Sigmoid colon (tissue), 6 donors: ENCODE measurements at regions not wholly inside any gene's neighbourhood (a gene's known extent, or its start where the extent isn't known, plus 50 kb on each side); places are given as distances from the start of the nearest gene placed in this dataset.

Experiments
- DNase-seq: peaks from one replicate; pipeline ENCODE4 v3.0.0-alpha.2; 2019
- H3K27ac ChIP-seq, 4 donors: fragments of 200-600 bp; sonication (generic); one replicate each; pipeline ENCODE4 v1.5.1; 2016 to 2019; ENCODE audit warnings: mild to moderate bottlenecking in 1 of 4
- H3K27me3 ChIP-seq, 3 donors: fragments of 200-600 bp; sonication (generic); one replicate each; pipeline ENCODE4 v1.5.1; 2019; ENCODE audit warnings: mild to moderate bottlenecking in 1 of 3
- H3K36me3 ChIP-seq, 4 donors: fragments of 200-600 bp; sonication (generic); one replicate each; pipeline ENCODE4 v1.5.1; 2016 to 2019
- H3K4me1 ChIP-seq, 4 donors: fragments of 200-600 bp; sonication (generic); one replicate each; pipeline ENCODE4 v1.5.1; 2017 to 2019
- H3K4me3 ChIP-seq, 4 donors: fragments of 200-600 bp; sonication (generic); one replicate each; pipeline ENCODE4 v1.5.1; 2017 to 2019; ENCODE audit warnings: mild to moderate bottlenecking in 2 of 4, moderate library complexity in 1 of 4
- H3K9me3 ChIP-seq, 4 donors: fragments of 200-600 bp in 3 of 4; sonication (generic) in 3 of 4; one replicate each; pipeline versions ENCODE4 v1.5.1 to v1.6.1; 2013 to 2019
- CTCF ChIP-seq, 4 experiments: fragments of 450-650 bp in 3 of 4; fragments of 200-600 bp in 1 of 4; IDR thresholded peaks; one replicate each; pipeline ENCODE4 v1.5.1; 2016 to 2019; ENCODE audit warnings: antibody characterized with exemption in 4 of 4, mild to moderate bottlenecking in 3 of 4, moderate library complexity in 2 of 4
- EP300 ChIP-seq, 4 donors: sonication (generic); formaldehyde crosslinking; IDR thresholded peaks; one replicate each; pipeline ENCODE4 v1.6.1; 2017; ENCODE audit warnings: antibody characterized with exemption in 4 of 4
- POLR2A ChIP-seq, 2 donors: fragments of 450-650 bp; IDR thresholded peaks; one replicate each; pipeline ENCODE4 v1.6.1; 2016; ENCODE audit warnings: antibody characterized with exemption in 2 of 2, mild to moderate bottlenecking in 2 of 2, moderate library complexity in 2 of 2
- POLR2AphosphoS5 ChIP-seq, 4 donors: sonication (generic); formaldehyde crosslinking; IDR thresholded peaks; one replicate each; pipeline ENCODE4 v1.6.1; 2017; ENCODE audit warnings: antibody characterized with exemption in 4 of 4
- WGBS, 2 donors: extraction: QIAGEN DNeasy Blood & Tissue Kit; methylation state at CpG; one replicate each; pipeline ENCODE4 v1.1.7; 2013; 5-methylcytosine and 5-hydroxymethylcytosine counted together
- intact Hi-C: fragments of 100-400 bp; cut with DNase I; formaldehyde crosslinking; loops from one replicate; pipeline ENCODE4 v1.15.1; 2023
- donor health status: healthy with polysubstance abuse.
- donor health status: healthy.

DNA sequence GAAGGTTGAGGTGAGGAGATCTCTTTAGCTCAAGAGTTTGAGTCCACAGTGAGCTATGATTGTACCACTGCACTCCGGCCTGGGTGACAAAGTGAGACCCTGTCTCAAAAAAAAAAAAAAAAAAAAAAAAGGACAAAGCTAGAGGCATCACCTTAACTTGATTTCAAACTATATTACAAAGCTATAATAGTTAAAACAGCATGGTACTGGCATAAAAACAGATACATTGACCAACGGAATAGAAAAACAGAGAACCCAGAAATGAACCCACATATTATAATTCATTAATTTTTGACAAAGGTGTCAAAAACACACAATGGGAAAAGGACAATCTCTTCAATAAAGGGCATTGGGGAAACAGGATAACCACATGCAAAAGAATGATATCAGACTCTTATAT is 50.8 kb upstream of the MBOAT1 start:
- H3K36me3 ChIP-seq, result no peaks in the 10 kb centered on the region
- H3K9me3 ChIP-seq, result no peaks in the 10 kb centered on the region
- H3K4me3 ChIP-seq, result no peak overlapping the region
- 96 to 100% methylated on average over 2 of the region's 2 CpGs for WGBS, 2 donors
- H3K27me3 ChIP-seq, result no peaks in the 10 kb centered on the region
- no peak overlapping the region for H3K27ac ChIP-seq
- no peak for DNase-seq
- TF ChIP-seq POLR2AphosphoS5 (IDR thresholded peaks at IDR 0.05), result no peak
- no peak for TF ChIP-seq EP300 (IDR thresholded peaks at IDR 0.05)
- TF ChIP-seq CTCF (IDR thresholded peaks at IDR 0.05), result no peak
- TF ChIP-seq POLR2A (IDR thresholded peaks at IDR 0.05), result no peak
- H3K4me1 ChIP-seq, result peaks cover 0 to 4% (median 0%) of the 10 kb centered on the region in 4 donors
- intact Hi-C loops, result no loop called here

DNA sequence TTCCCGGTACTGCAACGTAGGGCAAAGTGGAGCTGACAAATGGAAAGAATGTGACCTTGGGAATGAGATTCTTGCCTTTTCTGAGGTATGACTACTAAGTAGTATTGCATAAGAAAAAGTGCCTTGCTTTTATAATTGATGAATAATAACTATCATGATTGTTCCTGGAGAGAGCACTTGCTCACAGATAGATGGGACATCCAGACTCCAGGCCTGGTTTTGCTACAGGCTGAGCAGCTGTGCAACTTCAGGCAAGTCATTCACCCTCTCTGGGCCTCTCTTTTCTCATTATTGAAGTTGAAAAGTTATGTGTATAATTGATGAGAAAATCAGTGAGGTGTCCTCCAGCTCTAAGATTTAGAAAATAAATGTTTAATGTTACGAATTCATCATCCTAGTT is 53.6 kb upstream of the MBOAT1 start:
- intact Hi-C loops, result no loop called here
- no peak overlapping the region for H3K27ac ChIP-seq
- no peaks in the 10 kb centered on the region for H3K36me3 ChIP-seq
- WGBS, 2 donors, result 92 to 93% methylated on average over 3 of the region's 3 CpGs
- H3K9me3 ChIP-seq, result no peaks in the 10 kb centered on the region
- H3K4me1 ChIP-seq, result peaks cover 0 to 19% (median 10%) of the 10 kb centered on the region in 4 donors
- no peak for TF ChIP-seq POLR2AphosphoS5 (IDR thresholded peaks at IDR 0.05)
- TF ChIP-seq CTCF (IDR thresholded peaks at IDR 0.05), result no peak
- no peak for TF ChIP-seq EP300 (IDR thresholded peaks at IDR 0.05)
- TF ChIP-seq POLR2A (IDR thresholded peaks at IDR 0.05), result no peak
- no peak overlapping the region for H3K4me3 ChIP-seq
- no peaks in the 10 kb centered on the region for H3K27me3 ChIP-seq
- DNase-seq, result no peak

DNA sequence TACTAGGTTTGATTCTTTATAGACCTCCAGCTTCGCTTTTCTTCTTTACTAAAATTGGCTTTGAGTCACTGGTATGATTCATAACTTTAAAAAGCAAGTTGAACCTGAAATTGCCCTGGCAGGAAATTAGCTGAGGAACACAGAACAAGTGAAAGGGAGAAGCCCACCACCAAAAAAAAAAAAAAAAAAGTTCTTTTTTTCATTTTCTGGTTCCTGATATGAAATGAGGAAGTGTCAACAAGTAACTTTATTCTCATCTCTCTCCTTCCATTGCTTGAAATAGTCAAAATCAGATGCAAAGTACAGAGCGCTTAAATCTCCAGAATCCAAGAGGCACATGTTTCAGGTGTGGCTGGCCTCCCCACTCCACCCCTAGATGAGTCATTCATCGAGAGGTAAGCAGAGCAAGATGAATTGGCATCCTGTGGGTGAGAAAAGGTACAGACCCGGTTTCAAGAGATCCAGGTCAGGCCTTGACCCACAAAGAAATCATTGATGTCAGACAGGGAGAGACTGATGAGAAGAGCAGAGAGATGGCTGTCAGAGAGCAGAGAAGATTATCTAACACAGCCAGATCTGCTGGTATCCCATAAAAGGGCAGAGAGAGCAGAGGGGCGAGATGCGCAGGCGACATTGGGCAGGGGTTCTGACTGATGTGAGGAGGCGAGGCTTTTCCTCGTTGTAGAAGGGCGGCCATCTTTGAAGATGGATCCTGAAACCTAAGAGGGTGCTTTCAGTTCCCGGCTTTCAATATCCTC is 54.8 kb upstream of the MBOAT1 start:
- DNase-seq, result no peak
- no peak overlapping the region for H3K27ac ChIP-seq
- no peak overlapping the region for H3K4me3 ChIP-seq
- 76 to 79% methylated on average over 11 of the region's 11 CpGs for WGBS, 2 donors
- H3K36me3 ChIP-seq, result no peaks in the 10 kb centered on the region
- TF ChIP-seq CTCF (IDR thresholded peaks at IDR 0.05), result no peak
- TF ChIP-seq POLR2AphosphoS5 (IDR thresholded peaks at IDR 0.05), result no peak
- TF ChIP-seq EP300 (IDR thresholded peaks at IDR 0.05), result no peak
- no peak for TF ChIP-seq POLR2A (IDR thresholded peaks at IDR 0.05)
- peaks cover 0 to 19% (median 12%) of the 10 kb centered on the region in 4 donors for H3K4me1 ChIP-seq
- H3K27me3 ChIP-seq, result no peaks in the 10 kb centered on the region
- no peaks in the 10 kb centered on the region for H3K9me3 ChIP-seq
- intact Hi-C loops, result no loop called here

GRCh38 chr6:20269181-20269580 is 56.9 kb upstream of the MBOAT1 start:
- Histone ChIP-seq H3K4me1 (peaks cover 0 to 23% (median 14%) of the 10 kb centered on the region in 4 donors), H3K9me3 (no peaks in the 10 kb centered on the region), H3K27ac (peak overlapping the region in 3 of 4 donors; percentile 12 to 65 (median 44)), H3K4me3 (no peak overlapping the region), H3K27me3 (no peaks in the 10 kb centered on the region), H3K36me3 (no peaks in the 10 kb centered on the region)
- TF ChIP-seq EP300 (IDR thresholded peaks at IDR 0.05) (peak in 1 of 4 donors; percentile 65), POLR2A (IDR thresholded peaks at IDR 0.05) (no peak), POLR2AphosphoS5 (IDR thresholded peaks at IDR 0.05) (peak in 3 of 4 donors; percentile 44 to 79 (median 59))
- no peak for DNase-seq
- WGBS, 2 donors, result 75 to 83% methylated on average over 2 of the region's 2 CpGs
- intact Hi-C loops, result no loop called here

- H3K27me3 ChIP-seq, result no peaks in the 10 kb centered on the region
- no peaks in the 10 kb centered on the region for H3K36me3 ChIP-seq
- H3K27ac ChIP-seq, result peak overlapping the region in 1 of 4 donors; percentile 17
- no peak overlapping the region for H3K4me3 ChIP-seq
- H3K9me3 ChIP-seq, result no peaks in the 10 kb centered on the region
- intact Hi-C loops, result no loop called here
- no peak for DNase-seq
- no peak for TF ChIP-seq POLR2AphosphoS5 (IDR thresholded peaks at IDR 0.05)
- TF ChIP-seq POLR2A (IDR thresholded peaks at IDR 0.05), result no peak
- no peak for TF ChIP-seq CTCF (IDR thresholded peaks at IDR 0.05)
- TF ChIP-seq EP300 (IDR thresholded peaks at IDR 0.05), result no peak
- 79 to 83% methylated on average over 3 of the region's 3 CpGs for WGBS, 2 donors
- H3K4me1 ChIP-seq, result peaks cover 0 to 23% (median 14%) of the 10 kb centered on the region in 4 donors
Measured at GRCh38 chr6:20271818-20272217, 59.5 kb upstream of the MBOAT1 start.
